Psoas muscle (tissue), 7 donors: ENCODE measurements at regions not wholly inside any gene's neighbourhood (a gene's known extent, or its start where the extent isn't known, plus 50 kb on each side); places are given as distances from the start of the nearest gene placed in this dataset.

ENCODE experiments used
- ATAC-seq, 4 donors: fragments of 200-7000 bp; cut with Tn5 transposase; one replicate each; pipeline ENCODE4 v1.9.1; 2020; ENCODE audit warnings: moderate library complexity in 3 of 4, mild to moderate bottlenecking in 2 of 4
- DNase-seq, 2 donors: peaks; one replicate each; pipeline ENCODE4 v3.0.0-alpha.2; 2020
- H3K27ac ChIP-seq: fragments of 200-600 bp; one replicate; pipeline ENCODE4 v1.8.0; 2022
- H3K27me3 ChIP-seq, 3 donors: fragments of 200-600 bp in 1 of 3; one replicate each; pipeline versions ENCODE4 v1.6.1 to v1.8.0; 2013 to 2022; ENCODE audit warnings: low read length in 2 of 3, mild to moderate bottlenecking in 2 of 3, moderate library complexity in 1 of 3; ENCODE audit not compliant: insufficient read depth in 3 of 3
- H3K36me3 ChIP-seq, 2 donors: fragments of 200-600 bp in 1 of 2; one replicate each; pipeline versions ENCODE4 v1.6.1 to v1.8.0; 2013 to 2022; ENCODE audit warnings: low read depth in 1 of 2, mild to moderate bottlenecking in 1 of 2, moderate library complexity in 1 of 2; ENCODE audit not compliant: insufficient read depth in 1 of 2
- H3K4me1 ChIP-seq: fragments of 200-600 bp; one replicate; pipeline ENCODE4 v1.8.0; 2022
- H3K4me3 ChIP-seq: fragments of 200-600 bp; one replicate; pipeline ENCODE4 v1.8.0; 2022; ENCODE audit warnings: mild to moderate bottlenecking
- H3K9me3 ChIP-seq: fragments of 200-600 bp; one replicate; pipeline ENCODE4 v1.8.0; 2022
- CTCF ChIP-seq: fragments of 200-600 bp; IDR thresholded peaks from one replicate; pipeline ENCODE4 v1.8.0; 2022; ENCODE audit warnings: antibody characterized with exemption
- WGBS, 3 donors: extraction: QIAGEN DNeasy Blood & Tissue Kit; methylation state at CpG; one replicate each; pipeline versions ENCODE4 v1.1.6 to v1.1.7; 2013; 5-methylcytosine and 5-hydroxymethylcytosine counted together
- intact Hi-C, 2 donors: fragments of 100-400 bp; cut with DNase I; formaldehyde crosslinking; loops; one replicate each; pipeline versions ENCODE4 v1.11.0 to v1.14.2; 2022
- donor health status: healthy with polysubstance abuse.
- donor health status: DM: no; HTN: no; CAD: no; lungs with moderate emphysema.
- donor health status: Bipolar disorder and iron deficiency.
- donor health status: healthy.
- donor health status: DM: yes; HTN: yes; CAD: no.
- donor health status: DM: no; HTN: no; CAD: no.
- donor health status: DM: yes; HTN: yes; CAD: no.

DNA sequence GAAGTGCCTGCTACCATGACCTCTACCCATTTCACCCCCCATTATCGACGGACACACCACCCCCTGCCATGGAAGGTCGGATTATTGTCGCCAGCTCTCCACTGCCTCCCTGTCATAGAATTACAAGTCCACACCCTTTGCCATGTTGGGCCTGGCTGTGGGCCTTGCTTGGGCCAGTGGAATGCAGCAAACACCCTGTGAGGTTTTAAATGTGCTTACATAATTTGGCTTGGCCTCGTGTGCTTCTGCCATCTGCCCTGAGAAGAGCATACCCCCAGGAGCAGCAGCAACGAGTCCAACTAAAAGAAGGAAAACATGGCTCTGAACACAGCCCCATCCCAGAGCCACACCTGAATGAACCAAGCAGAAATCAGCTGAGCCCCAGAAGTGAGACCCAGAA is 94.1 kb upstream of the PRDM11 start:
- Histone ChIP-seq H3K4me1 (peaks cover 27% of the 10 kb centered on the region), H3K27me3 (no peaks in the 10 kb centered on the region), H3K9me3 (no peaks in the 10 kb centered on the region), H3K4me3 (no peak overlapping the region), H3K36me3 (no peaks in the 10 kb centered on the region), H3K27ac (no peak overlapping the region)
- intact Hi-C loops, result no loop called here
- no peak for DNase-seq
- ATAC-seq, result no peak
- 24 to 42% (median 24%) methylated on average over 6 of the region's 6 CpGs for WGBS, 3 donors
- TF ChIP-seq CTCF, result no peak

DNA sequence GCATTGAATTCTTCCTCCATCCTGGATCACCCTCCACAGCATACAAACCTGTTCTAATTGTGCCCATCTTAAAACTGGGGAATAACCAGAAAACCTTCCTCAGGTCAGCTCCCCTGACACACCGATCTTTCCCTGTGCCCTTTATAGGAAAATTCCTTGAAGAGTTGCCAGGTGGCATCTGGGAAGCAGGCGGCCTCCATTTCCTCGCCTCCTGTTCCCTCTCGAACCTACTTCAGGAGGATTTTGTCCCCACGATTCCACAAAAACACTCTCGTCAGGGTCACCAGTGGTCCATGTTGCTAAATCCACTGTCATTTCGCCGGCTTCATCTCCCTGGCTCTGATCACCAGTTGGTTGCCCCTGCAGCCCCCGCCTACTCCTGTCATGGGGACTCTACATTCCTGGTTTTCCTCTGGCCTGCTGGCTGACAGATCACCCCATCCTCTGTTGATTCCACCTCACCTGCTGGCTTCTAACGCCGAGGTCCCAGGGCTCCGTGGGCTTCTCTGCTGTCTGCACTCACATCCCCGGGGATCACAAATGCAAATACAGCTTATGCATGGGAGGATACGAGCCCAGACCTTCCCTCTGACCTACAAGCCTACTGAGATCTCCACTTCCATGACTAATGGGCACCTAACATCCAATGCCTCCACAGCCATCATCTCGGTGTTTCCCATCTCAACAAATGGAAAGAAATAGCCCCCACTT is 92.5 kb upstream of the PRDM11 start:
- no peak for TF ChIP-seq CTCF
- WGBS, 3 donors, result 78 to 84% (median 78%) methylated on average over 15 of the region's 15 CpGs
- peaks cover 20% of the 10 kb centered on the region for H3K4me1 ChIP-seq
- H3K27me3 ChIP-seq, result no peaks in the 10 kb centered on the region
- H3K36me3 ChIP-seq, result no peaks in the 10 kb centered on the region
- DNase-seq, result no peak
- intact Hi-C loops, result no loop called here
- no peak overlapping the region for H3K27ac ChIP-seq
- no peak for ATAC-seq
- H3K9me3 ChIP-seq, result no peaks in the 10 kb centered on the region
- no peak overlapping the region for H3K4me3 ChIP-seq

DNA sequence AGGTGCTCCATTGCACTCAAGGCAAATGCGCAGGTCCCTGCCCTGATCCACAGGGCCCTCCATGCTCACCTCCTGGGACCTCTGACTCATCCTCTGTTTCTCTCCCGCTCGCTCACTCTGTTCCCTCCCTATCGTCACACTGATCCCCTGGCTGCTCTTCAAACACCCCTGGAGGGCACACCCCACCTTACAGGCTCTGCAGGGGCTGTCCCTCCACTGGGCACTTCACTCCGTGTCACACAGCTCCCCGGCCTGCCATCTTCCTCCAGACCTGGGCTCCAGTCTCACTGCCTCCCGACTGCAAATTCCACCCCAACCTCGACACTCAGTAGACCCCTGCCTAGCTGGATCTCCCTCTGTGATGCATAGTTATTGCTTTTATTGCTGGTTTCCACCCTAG is 91.5 kb upstream of the PRDM11 start:
- no peak overlapping the region for H3K27ac ChIP-seq
- H3K27me3 ChIP-seq, result no peaks in the 10 kb centered on the region
- H3K4me3 ChIP-seq, result no peak overlapping the region
- H3K9me3 ChIP-seq, result no peaks in the 10 kb centered on the region
- no peaks in the 10 kb centered on the region for H3K36me3 ChIP-seq
- no peak for TF ChIP-seq CTCF
- H3K4me1 ChIP-seq, result peaks cover 13% of the 10 kb centered on the region
- intact Hi-C loops, result no loop called here
- no peak for DNase-seq
- WGBS, 3 donors, result 89 to 96% (median 91%) methylated on average over 8 of the region's 8 CpGs
- ATAC-seq, result no peak

GRCh38 chr11:45056529-45056928 is 89.9 kb upstream of the PRDM11 start:
- Histone ChIP-seq H3K27ac (no peak overlapping the region), H3K4me1 (peaks cover 13% of the 10 kb centered on the region), H3K36me3 (no peaks in the 10 kb centered on the region), H3K4me3 (no peak overlapping the region), H3K27me3 (no peaks in the 10 kb centered on the region), H3K9me3 (no peaks in the 10 kb centered on the region)
- intact Hi-C loops, result no loop called here
- no peak for DNase-seq
- TF ChIP-seq CTCF, result no peak
- 92 to 100% (median 100%) methylated on average over 1 of the region's 1 CpG for WGBS, 3 donors
- ATAC-seq, result no peak
